GM12892 (cell line): ENCODE measurements at regions not wholly inside any gene's neighbourhood (a gene's known extent, or its start where the extent isn't known, plus 50 kb on each side); places are given as distances from the start of the nearest gene placed in this dataset.

Experiments
- POLR2A ChIP-seq: IDR thresholded peaks from 2 replicates; pipeline ENCODE4 v1.6.1; 2011; ENCODE audit warnings: low read depth, low read length, control low read depth
- POLR2AphosphoS5 ChIP-seq: IDR thresholded peaks from 2 replicates; pipeline ENCODE4 v1.6.1; 2011; ENCODE audit warnings: low read depth, low read length, control low read depth
- TAF1 ChIP-seq: IDR thresholded peaks from 2 replicates; pipeline ENCODE4 v1.6.1; 2011; ENCODE audit warnings: low read depth, mild to moderate bottlenecking, control low read depth, low read length, borderline replicate concordance

- no peak for TF ChIP-seq POLR2AphosphoS5
- TF ChIP-seq POLR2A = no peak
- no peak for TF ChIP-seq TAF1
These were observed 122.6 kb upstream of the NXT1 start for GRCh38 chr20:23227976-23228375.
